ENCODE measurements at regions not wholly inside any gene's neighbourhood (a gene's known extent, or its start where the extent isn't known, plus 50 kb on each side); places are given as distances from the start of the nearest gene placed in this dataset.

DNA sequence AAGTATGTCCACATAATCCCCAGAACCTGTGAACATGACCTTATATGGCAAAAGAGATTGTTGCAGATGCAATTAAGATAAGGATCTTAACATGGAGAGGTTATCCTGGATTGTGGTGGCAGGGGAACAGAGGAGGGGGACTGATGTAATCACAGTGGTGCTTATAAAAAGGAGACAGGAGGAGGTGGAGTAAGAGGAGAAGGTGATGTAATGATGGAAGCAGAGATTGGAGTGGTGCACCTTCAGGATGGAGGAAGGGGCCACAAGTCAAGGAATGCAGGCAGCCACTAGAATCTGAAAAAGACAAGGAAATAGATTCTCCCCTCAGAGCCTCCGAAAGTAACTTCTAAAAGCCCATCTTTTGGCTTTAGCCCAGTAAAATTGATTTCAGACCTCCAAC lies 388.4 kb downstream of the BCOR start:
- H3K4me3 Mint-ChIP-seq, result no peak overlapping the region
- H3K9me3 Mint-ChIP-seq, result peaks cover 19% of the 10 kb centered on the region
- no peaks in the 10 kb centered on the region for H3K36me3 Mint-ChIP-seq (ENCODE audit: low read depth)
- no peak for DNase-seq
- H3K4me1 ChIP-seq (ENCODE audit: control insufficient read depth, insufficient read depth, low read length), result no peaks in the 10 kb centered on the region
- no peaks in the 10 kb centered on the region for H3K27me3 Mint-ChIP-seq (ENCODE audit: insufficient read depth)
- H3K27me3 ChIP-seq (ENCODE audit: control insufficient read depth, insufficient read depth, low read length, poor library complexity, severe bottlenecking), result no peaks in the 10 kb centered on the region
- H3K9ac ChIP-seq (ENCODE audit: extremely low read depth, low read length, poor library complexity, severe bottlenecking), result no peak overlapping the region
- WGBS, 2 experiments (ENCODE audit: insufficient coverage in 1 of 2, insufficient read length in 1 of 2), result 100% methylated on average over 1 of the region's 1 CpG; no CpG with 5 or more reads in 1 of the 2 experiments
- peaks cover 3% of the 10 kb centered on the region for H3K9me3 ChIP-seq (ENCODE audit: control insufficient read depth, low read length)
- H3K27ac ChIP-seq (ENCODE audit: low read depth, low read length), result no peak overlapping the region
- H3K4me1 Mint-ChIP-seq, result no peaks in the 10 kb centered on the region
- H3K4me3 ChIP-seq (ENCODE audit: low read length), result no peak overlapping the region
- TF ChIP-seq, protein P1, sequence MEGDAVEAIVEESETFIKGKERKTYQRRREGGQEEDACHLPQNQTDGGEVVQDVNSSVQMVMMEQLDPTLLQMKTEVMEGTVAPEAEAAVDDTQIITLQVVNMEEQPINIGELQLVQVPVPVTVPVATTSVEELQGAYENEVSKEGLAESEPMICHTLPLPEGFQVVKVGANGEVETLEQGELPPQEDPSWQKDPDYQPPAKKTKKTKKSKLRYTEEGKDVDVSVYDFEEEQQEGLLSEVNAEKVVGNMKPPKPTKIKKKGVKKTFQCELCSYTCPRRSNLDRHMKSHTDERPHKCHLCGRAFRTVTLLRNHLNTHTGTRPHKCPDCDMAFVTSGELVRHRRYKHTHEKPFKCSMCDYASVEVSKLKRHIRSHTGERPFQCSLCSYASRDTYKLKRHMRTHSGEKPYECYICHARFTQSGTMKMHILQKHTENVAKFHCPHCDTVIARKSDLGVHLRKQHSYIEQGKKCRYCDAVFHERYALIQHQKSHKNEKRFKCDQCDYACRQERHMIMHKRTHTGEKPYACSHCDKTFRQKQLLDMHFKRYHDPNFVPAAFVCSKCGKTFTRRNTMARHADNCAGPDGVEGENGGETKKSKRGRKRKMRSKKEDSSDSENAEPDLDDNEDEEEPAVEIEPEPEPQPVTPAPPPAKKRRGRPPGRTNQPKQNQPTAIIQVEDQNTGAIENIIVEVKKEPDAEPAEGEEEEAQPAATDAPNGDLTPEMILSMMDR (conservative IDR thresholded peaks at IDR 0.05), result no peak
- H3K27ac Mint-ChIP-seq, result no peak overlapping the region
- H3K36me3 ChIP-seq (ENCODE audit: control insufficient read depth, insufficient read depth, low read length), result no peaks in the 10 kb centered on the region

DNA sequence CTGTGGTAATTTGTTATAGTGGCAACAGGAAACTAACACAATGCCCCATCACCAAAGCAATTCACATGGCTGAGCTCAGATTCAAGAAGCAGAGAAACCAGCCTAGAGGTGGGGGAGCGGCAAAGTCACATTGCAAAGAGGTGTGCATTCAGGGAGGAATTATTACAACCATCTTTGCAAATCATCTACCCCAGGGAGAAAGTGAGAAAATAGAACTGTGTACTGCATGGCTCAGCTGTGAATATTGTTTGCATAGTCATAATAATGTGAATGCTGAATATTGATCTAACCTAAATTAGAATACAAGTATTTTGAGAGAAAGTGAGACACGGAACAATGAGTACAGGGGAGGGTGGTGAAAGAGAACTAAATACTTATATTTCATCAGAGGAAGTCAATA lies 387.9 kb downstream of the BCOR start:
- Histone ChIP-seq H3K9me3 (ENCODE audit: control insufficient read depth, low read length) (peaks cover 3% of the 10 kb centered on the region), H3K4me3 (ENCODE audit: low read length) (no peak overlapping the region), H3K27ac (ENCODE audit: low read depth, low read length) (no peak overlapping the region), H3K4me1 (ENCODE audit: control insufficient read depth, insufficient read depth, low read length) (no peaks in the 10 kb centered on the region), H3K36me3 (ENCODE audit: control insufficient read depth, insufficient read depth, low read length) (no peaks in the 10 kb centered on the region), H3K27me3 (ENCODE audit: control insufficient read depth, insufficient read depth, low read length, poor library complexity, severe bottlenecking) (no peaks in the 10 kb centered on the region), H3K9ac (ENCODE audit: extremely low read depth, low read length, poor library complexity, severe bottlenecking) (no peak overlapping the region)
- TF ChIP-seq, protein P1 (conservative IDR thresholded peaks at IDR 0.05), result no peak
- WGBS, 2 experiments (ENCODE audit: insufficient coverage in 1 of 2, insufficient read length in 1 of 2), result no CpG with 5 or more reads among the region's 2 CpGs
- Mint-ChIP-seq H3K27me3 (ENCODE audit: insufficient read depth) (no peaks in the 10 kb centered on the region), H3K9me3 (peaks cover 19% of the 10 kb centered on the region), H3K36me3 (ENCODE audit: low read depth) (no peaks in the 10 kb centered on the region), H3K27ac (no peak overlapping the region), H3K4me1 (no peaks in the 10 kb centered on the region), H3K4me3 (no peak overlapping the region)
- no peak for DNase-seq

DNA sequence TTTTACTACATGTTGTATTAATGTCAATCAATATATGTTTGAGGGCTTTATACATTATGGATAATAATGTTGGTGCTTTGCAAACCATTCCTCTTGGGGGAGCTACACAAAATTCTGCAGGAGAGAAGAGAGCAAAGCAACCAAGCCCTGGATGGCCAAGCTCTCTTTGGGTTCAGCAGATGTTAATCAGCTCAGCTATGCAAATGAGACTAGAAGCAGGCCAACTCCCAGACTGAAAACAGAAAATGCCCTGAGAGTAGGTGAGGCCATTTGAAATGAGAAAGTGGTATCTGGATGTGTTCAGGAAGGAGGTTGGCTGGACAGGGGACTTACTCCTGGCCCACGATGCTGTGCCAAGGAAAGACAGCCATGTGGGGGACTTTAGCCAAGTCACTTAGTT lies 387.0 kb downstream of the BCOR start:
- Mint-ChIP-seq H3K4me1 (no peaks in the 10 kb centered on the region), H3K27me3 (ENCODE audit: insufficient read depth) (no peaks in the 10 kb centered on the region), H3K27ac (no peak overlapping the region), H3K36me3 (ENCODE audit: low read depth) (no peaks in the 10 kb centered on the region), H3K9me3 (peaks cover 19% of the 10 kb centered on the region), H3K4me3 (no peak overlapping the region)
- Histone ChIP-seq H3K4me1 (ENCODE audit: control insufficient read depth, insufficient read depth, low read length) (no peaks in the 10 kb centered on the region), H3K9ac (ENCODE audit: extremely low read depth, low read length, poor library complexity, severe bottlenecking) (no peak overlapping the region), H3K27ac (ENCODE audit: low read depth, low read length) (no peak overlapping the region), H3K9me3 (ENCODE audit: control insufficient read depth, low read length) (peaks cover 3% of the 10 kb centered on the region), H3K36me3 (ENCODE audit: control insufficient read depth, insufficient read depth, low read length) (no peaks in the 10 kb centered on the region), H3K4me3 (ENCODE audit: low read length) (no peak overlapping the region), H3K27me3 (ENCODE audit: control insufficient read depth, insufficient read depth, low read length, poor library complexity, severe bottlenecking) (no peaks in the 10 kb centered on the region)
- DNase-seq, result no peak
- TF ChIP-seq, protein P1 (conservative IDR thresholded peaks at IDR 0.05), result no peak
- 100% methylated on average over 1 of the region's 1 CpG; no CpG with 5 or more reads in 1 of the 2 experiments for WGBS, 2 experiments (ENCODE audit: insufficient coverage in 1 of 2, insufficient read length in 1 of 2)

All from endodermal cell (in vitro differentiated cells).